GM23248 (cell line): ENCODE measurements at regions not wholly inside any gene's neighbourhood (a gene's known extent, or its start where the extent isn't known, plus 50 kb on each side); places are given as distances from the start of the nearest gene placed in this dataset. TPM values are rescaled to one million over a fixed set of nuclear protein-coding genes. Genes with fewer than 3 reads are reported as not detected.

Experiments
- DNase-seq: peaks from one replicate; pipeline ENCODE4 v3.0.0-alpha.2; 2015
- H2AFZ ChIP-seq: fragments of 200-600 bp; sonication (generic); 2 replicates; pipeline ENCODE4 v1.6.1; 2016; ENCODE audit warnings: antibody characterized with exemption
- H3F3A ChIP-seq: fragments of 200-600 bp; sonication (generic); 2 replicates; pipeline ENCODE4 v1.6.1; 2016; ENCODE audit warnings: mild to moderate bottlenecking, antibody characterized with exemption, mixed run types; ENCODE audit not compliant: insufficient read depth
- H3K27ac ChIP-seq: fragments of 200-600 bp; sonication (generic); 2 replicates; pipeline ENCODE4 v1.5.1; 2016; ENCODE audit warnings: mild to moderate bottlenecking
- H3K27me3 ChIP-seq: fragments of 200-600 bp; sonication (generic); replicated peaks from 2 replicates; pipeline ENCODE4 v1.6.1; 2016; ENCODE audit warnings: mild to moderate bottlenecking; ENCODE audit not compliant: insufficient read depth
- H3K36me3 ChIP-seq: fragments of 200-600 bp; sonication (generic); 2 replicates; pipeline ENCODE4 v1.6.1; 2016; ENCODE audit warnings: low read depth, mild to moderate bottlenecking
- H3K4me1 ChIP-seq: fragments of 200-600 bp; sonication (generic); 2 replicates; pipeline ENCODE4 v1.6.1; 2016; ENCODE audit warnings: mild to moderate bottlenecking; ENCODE audit not compliant: insufficient read depth
- H3K4me2 ChIP-seq: fragments of 200-600 bp; sonication (generic); one replicate; pipeline ENCODE4 v1.6.1; 2016; ENCODE audit warnings: mild to moderate bottlenecking; ENCODE audit not compliant: unreplicated experiment
- H3K4me3 ChIP-seq: fragments of 200-600 bp; sonication (generic); 2 replicates; pipeline ENCODE4 v1.5.1; 2016; ENCODE audit warnings: mild to moderate bottlenecking
- H3K79me2 ChIP-seq: fragments of 200-600 bp; sonication (generic); 2 replicates; pipeline ENCODE4 v1.6.1; 2016; ENCODE audit warnings: mild to moderate bottlenecking; ENCODE audit not compliant: insufficient read depth
- H3K9ac ChIP-seq: fragments of 200-600 bp; sonication (generic); 2 replicates; pipeline ENCODE4 v1.6.1; 2016; ENCODE audit warnings: mild to moderate bottlenecking
- H3K9me2 ChIP-seq: fragments of 200-600 bp; sonication (generic); 2 replicates; pipeline ENCODE4 v1.6.1; 2016; ENCODE audit warnings: mixed run types, mild to moderate bottlenecking, moderate library complexity; ENCODE audit not compliant: insufficient read depth
- H3K9me3 ChIP-seq: fragments of 200-600 bp; sonication (generic); one replicate; pipeline ENCODE4 v1.6.1; 2017; ENCODE audit warnings: low read depth
- H4K20me1 ChIP-seq: fragments of 200-600 bp; sonication (generic); 2 replicates; pipeline ENCODE4 v1.6.0; 2016; ENCODE audit not compliant: insufficient read depth
- EZH2 ChIP-seq: fragments of 200-600 bp; sonication (generic); IDR thresholded peaks from 2 replicates; pipeline ENCODE4 v1.6.1; 2018; ENCODE audit warnings: antibody characterized with exemption, mild to moderate bottlenecking; ENCODE audit not compliant: insufficient read depth, poor library complexity, severe bottlenecking
- EZH2phosphoT487 ChIP-seq: fragments of 200-600 bp; sonication (generic); IDR thresholded peaks from 2 replicates; pipeline ENCODE4 v1.6.1; 2018; ENCODE audit warnings: antibody characterized with exemption, moderate library complexity, mild to moderate bottlenecking, low read depth; ENCODE audit not compliant: insufficient read depth
- WGBS, 2 experiments: methylation state at CpG; one replicate each; pipeline ENCODE4 v1.1.6; 2015 to 2017; ENCODE audit warnings: low lambda C conversion rate in 2 of 2, low coverage in 1 of 2; ENCODE audit errors: missing lambda C conversion rate in 2 of 2; 5-methylcytosine and 5-hydroxymethylcytosine counted together
- in situ Hi-C: fragments of 300-500 bp; cut with MboI; formaldehyde crosslinking; loops from 2 replicates; pipeline ENCODE4 v1.15.0; 2020
- microRNA-seq: library from miRNA; unstranded; fragments of <30 nt; microRNA quantifications from one replicate; pipeline ENCODE4, GENCODE V29; 2016; ENCODE audit warnings: borderline number of aligned reads
- small RNA-seq: library from RNA; depleted of rRNA; stranded (forward); fragments of <200 nt; gene quantifications from one replicate; pipeline ENCODE3, GENCODE V24; 2014; ENCODE audit warnings: low read depth, low replicate concordance

GRCh38 chr10:43024524-43024923, 52.3 kb upstream of the RET start:
- no peak for DNase-seq

GRCh38 chr10:43024942-43025700, 51.7 kb upstream of the RET start:
- TF ChIP-seq EZH2phosphoT487 (no peak), EZH2 (no peak)
- Histone ChIP-seq H4K20me1 (no peaks in the 10 kb centered on the region), H3K4me3 (no peak overlapping the region), H3K36me3 (no peaks in the 10 kb centered on the region), H3F3A (no peaks in the 10 kb centered on the region), H3K4me2 (no peak overlapping the region), H3K9me2 (no peaks in the 10 kb centered on the region), H3K27me3 (no peaks in the 10 kb centered on the region; the same call in none of the 2 replicates), H3K9me3 (no peaks in the 10 kb centered on the region), H2AFZ (no peak overlapping the region), H3K9ac (no peak overlapping the region), H3K4me1 (no peaks in the 10 kb centered on the region), H3K79me2 (no peaks in the 10 kb centered on the region), H3K27ac (no peak overlapping the region)
- 24 to 33% methylated on average over 11 of the region's 11 CpGs for WGBS, 2 experiments
- DNase-seq = no peak
- in situ Hi-C loops = no loop called here

More at GRCh38 chr10:43024524-43024923, 52.3 kb upstream of the RET start:
- no peaks in the 10 kb centered on the region for H3K79me2 ChIP-seq
- TF ChIP-seq EZH2 (no peak), EZH2phosphoT487 (no peak)
- no peaks in the 10 kb centered on the region for H4K20me1 ChIP-seq
- no peaks in the 10 kb centered on the region for H3K9me2 ChIP-seq
- no peaks in the 10 kb centered on the region for H3F3A ChIP-seq
- no peaks in the 10 kb centered on the region for H3K36me3 ChIP-seq
- no peak overlapping the region for H3K4me2 ChIP-seq
- H3K4me1 ChIP-seq = no peaks in the 10 kb centered on the region
- no peak overlapping the region for H3K27ac ChIP-seq
- peaks cover 3% of the 10 kb centered on the region for H3K27me3 ChIP-seq
- H3K9me3 ChIP-seq = no peaks in the 10 kb centered on the region
- no peak overlapping the region for H2AFZ ChIP-seq
- in situ Hi-C loops = no loop called here
- 46 to 60% methylated on average over 3 of the region's 3 CpGs for WGBS, 2 experiments
- H3K4me3 ChIP-seq = no peak overlapping the region
- H3K9ac ChIP-seq = no peak overlapping the region

GRCh38 chr10:43026039-43026973, 50.6 kb upstream of the RET start:
- H3K9me2 ChIP-seq = no peaks in the 10 kb centered on the region
- TF ChIP-seq EZH2phosphoT487 = no peak
- TF ChIP-seq EZH2 = no peak
- H3K27me3 ChIP-seq = no peaks in the 10 kb centered on the region; the same call in 1 of the 2 replicates
- WGBS, 2 experiments = 35 to 38% methylated on average over 41 of the region's 41 CpGs
- in situ Hi-C loops = no loop called here
- H3K27ac ChIP-seq = no peak overlapping the region
- H3K4me3 ChIP-seq = no peak overlapping the region
- H4K20me1 ChIP-seq = no peaks in the 10 kb centered on the region
- H3K4me2 ChIP-seq = no peak overlapping the region
- no peak for DNase-seq
- H3K79me2 ChIP-seq = no peaks in the 10 kb centered on the region
- no peaks in the 10 kb centered on the region for H3F3A ChIP-seq
- H2AFZ ChIP-seq = no peak overlapping the region
- H3K36me3 ChIP-seq = no peaks in the 10 kb centered on the region
- H3K9ac ChIP-seq = no peak overlapping the region
- H3K4me1 ChIP-seq = no peaks in the 10 kb centered on the region
- no peaks in the 10 kb centered on the region for H3K9me3 ChIP-seq

Small RNA genes in the stretch of these regions (microRNA-seq; reads per million reads assigned to microRNA genes)
- 3.1 reads per million for gene MIR5100

Small RNA genes in the stretch of these regions (small RNA-seq; reads per million reads assigned to genes)
- not detected for gene MIR5100
